GM20000 (cell line): ENCODE measurements at regions not wholly inside any gene's neighbourhood (a gene's known extent, or its start where the extent isn't known, plus 50 kb on each side); places are given as distances from the start of the nearest gene placed in this dataset.

ENCODE experiments used
- DNase-seq: peaks from one replicate; pipeline ENCODE4 v3.0.0; 2012; ENCODE audit warnings: low spot score
- TF ChIP-seq, protein P1 (sequence below): IDR thresholded peaks from 2 replicates; pipeline ENCODE4 v1.5.1; 2012; ENCODE audit warnings: mild to moderate bottlenecking, control low read depth; ENCODE audit errors: extremely low read depth, missing control alignments

DNA sequence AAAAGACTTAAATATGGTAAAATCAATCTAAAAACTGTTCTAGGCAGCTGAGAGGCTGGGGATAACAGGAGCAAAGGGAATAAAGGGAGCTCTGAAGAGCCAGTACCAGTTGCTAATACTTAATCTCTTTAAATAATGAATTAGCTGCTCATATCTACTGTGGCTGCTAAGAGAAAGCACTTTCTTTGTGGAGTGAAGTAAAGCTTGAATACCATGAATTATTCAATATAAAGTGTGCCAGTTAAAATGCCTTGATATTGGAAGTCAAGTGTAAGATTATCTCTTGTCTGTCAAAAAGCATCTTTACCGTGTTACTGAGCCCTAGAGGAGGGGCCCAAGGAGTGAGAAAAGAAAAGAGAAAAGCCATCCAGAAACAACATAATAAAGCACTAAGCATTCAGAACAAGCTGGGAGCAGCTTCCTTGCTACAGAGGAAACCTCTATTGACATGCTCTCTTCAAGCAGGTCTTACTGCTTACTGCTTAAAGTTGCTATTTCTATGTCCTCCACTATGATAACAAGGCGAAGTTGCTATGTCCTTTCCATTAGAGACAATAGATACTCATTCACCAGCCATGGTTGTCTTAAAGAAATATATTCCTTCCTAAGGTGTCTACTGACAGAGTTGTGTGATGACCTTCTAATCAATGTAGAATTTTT, 297.4 kb downstream of the CETN3 start:
- DNase-seq: no peak

GRCh38 chr5:90111364-90112032, 298.1 kb downstream of the CETN3 start:
- no peak for DNase-seq
- TF ChIP-seq, protein P1, sequence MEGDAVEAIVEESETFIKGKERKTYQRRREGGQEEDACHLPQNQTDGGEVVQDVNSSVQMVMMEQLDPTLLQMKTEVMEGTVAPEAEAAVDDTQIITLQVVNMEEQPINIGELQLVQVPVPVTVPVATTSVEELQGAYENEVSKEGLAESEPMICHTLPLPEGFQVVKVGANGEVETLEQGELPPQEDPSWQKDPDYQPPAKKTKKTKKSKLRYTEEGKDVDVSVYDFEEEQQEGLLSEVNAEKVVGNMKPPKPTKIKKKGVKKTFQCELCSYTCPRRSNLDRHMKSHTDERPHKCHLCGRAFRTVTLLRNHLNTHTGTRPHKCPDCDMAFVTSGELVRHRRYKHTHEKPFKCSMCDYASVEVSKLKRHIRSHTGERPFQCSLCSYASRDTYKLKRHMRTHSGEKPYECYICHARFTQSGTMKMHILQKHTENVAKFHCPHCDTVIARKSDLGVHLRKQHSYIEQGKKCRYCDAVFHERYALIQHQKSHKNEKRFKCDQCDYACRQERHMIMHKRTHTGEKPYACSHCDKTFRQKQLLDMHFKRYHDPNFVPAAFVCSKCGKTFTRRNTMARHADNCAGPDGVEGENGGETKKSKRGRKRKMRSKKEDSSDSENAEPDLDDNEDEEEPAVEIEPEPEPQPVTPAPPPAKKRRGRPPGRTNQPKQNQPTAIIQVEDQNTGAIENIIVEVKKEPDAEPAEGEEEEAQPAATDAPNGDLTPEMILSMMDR: no peak

More for the DNA sequence above, 297.4 kb downstream of the CETN3 start:
- TF ChIP-seq, protein P1: no peak

- no peak for DNase-seq
- TF ChIP-seq, protein P1: no peak
Measured at GRCh38 chr5:90109285-90109684, 300.3 kb downstream of the CETN3 start.

GRCh38 chr5:90099099-90099498, 310.5 kb downstream of the CETN3 start:
- DNase-seq: no peak
- TF ChIP-seq, protein P1: no peak

DNA sequence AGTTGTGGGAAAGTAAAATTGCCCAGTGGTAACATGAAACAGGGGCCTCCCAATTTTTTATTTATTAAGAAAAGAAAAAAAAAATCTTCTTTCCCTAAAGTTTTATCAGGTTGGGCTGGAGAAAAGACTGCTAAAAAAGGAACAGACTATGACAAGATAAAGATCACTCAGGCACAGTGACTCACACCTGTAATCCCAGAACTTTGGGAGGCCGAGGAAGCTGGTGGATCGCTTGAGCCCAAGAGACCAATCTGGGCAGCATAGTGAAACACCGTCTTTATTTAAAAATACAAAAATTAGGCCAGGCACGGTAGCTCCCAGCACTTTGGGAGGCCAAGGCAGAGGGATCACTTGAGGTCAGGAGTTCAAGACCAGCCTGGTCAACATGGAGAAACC, 312.5 kb downstream of the CETN3 start:
- DNase-seq: no peak
- TF ChIP-seq, protein P1: no peak

DNA sequence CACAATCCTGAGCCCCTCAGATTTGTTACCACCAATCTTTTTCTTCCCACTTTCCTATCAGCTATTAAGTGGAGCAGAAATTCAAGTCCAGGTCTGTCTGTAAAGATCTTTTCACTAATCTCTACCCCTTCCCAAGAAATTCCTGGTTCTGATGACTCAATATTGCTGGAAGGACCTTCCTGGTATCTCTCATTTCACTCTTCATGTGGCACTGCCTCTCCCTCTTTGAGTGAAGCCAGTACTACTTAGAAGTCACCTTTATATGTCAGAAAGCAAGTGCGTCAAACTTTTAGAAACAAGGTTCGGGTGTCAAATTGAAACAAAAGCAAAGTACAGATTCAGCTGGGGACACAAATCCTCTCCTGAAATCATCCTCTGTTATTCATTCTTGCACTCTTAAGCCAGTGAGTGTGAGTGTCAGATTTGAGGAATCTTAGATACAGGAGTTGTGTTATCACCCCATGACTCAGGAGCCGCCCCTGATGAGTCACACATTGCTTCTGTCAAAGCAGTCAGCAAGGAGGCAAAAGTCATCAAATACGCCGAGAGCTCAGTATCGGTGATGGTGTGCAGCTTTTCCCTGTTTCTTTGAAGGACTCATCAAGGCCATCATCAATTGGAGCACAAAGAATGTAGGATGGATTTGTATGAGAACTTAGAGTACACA, 313.0 kb downstream of the CETN3 start:
- DNase-seq: no peak
- TF ChIP-seq, protein P1: no peak
